Right lobe of liver (tissue), 4 donors: ENCODE measurements at regions not wholly inside any gene's neighbourhood (a gene's known extent, or its start where the extent isn't known, plus 50 kb on each side); places are given as distances from the start of the nearest gene placed in this dataset.

ENCODE experiments used
- CTCF ChIP-seq, 4 donors: fragments of 200-600 bp in 3 of 4; fragments of 450-650 bp in 1 of 4; IDR thresholded peaks; one replicate each; pipeline versions ENCODE4 v1.5.1 to v1.8.0; 2016 to 2022; ENCODE audit warnings: antibody characterized with exemption in 4 of 4, mild to moderate bottlenecking in 2 of 4
- POLR2A ChIP-seq: fragments of 450-650 bp; IDR thresholded peaks from one replicate; pipeline ENCODE4 v1.6.1; 2017; ENCODE audit warnings: antibody characterized with exemption, mild to moderate bottlenecking
- donor health status: DM: no; HTN: no; CAD: no.
- donor health status: DM: no; HTN: no; CAD: no.
- donor health status: DM: no; HTN: yes; CAD: no.

- TF ChIP-seq CTCF (IDR thresholded peaks at IDR 0.05) (no peak), POLR2A (no peak)
Observed at GRCh38 chr18:25895518-25895917, 194.9 kb downstream of the SS18 start.
